AG04450 (cell line): ENCODE measurements at regions not wholly inside any gene's neighbourhood (a gene's known extent, or its start where the extent isn't known, plus 50 kb on each side); places are given as distances from the start of the nearest gene placed in this dataset.

Experiments
- CTCF ChIA-PET: fragments of 300-600, 350-600 bp; formaldehyde crosslinking; extraction: SDS; loops from one replicate; lab custom pipeline; 2022; ENCODE audit warnings: antibody characterized with exemption, inconsistent platforms; lab: Charles Lee
- POLR2A ChIA-PET: fragments of 350-600 bp; formaldehyde crosslinking; extraction: SDS; loops from one replicate; lab custom pipeline; 2021; ENCODE audit warnings: antibody characterized with exemption, inconsistent platforms; lab: Yijun Ruan, JAX
- DNase-seq: peaks from one replicate; pipeline ENCODE4 v3.0.0-alpha.2; 2011; ENCODE audit warnings: low read depth, low spot score
- H3K27ac ChIP-seq: one replicate; pipeline ENCODE4 v1.5.1; 2012; ENCODE audit warnings: low read depth, low read length, control low read depth
- H3K27me3 ChIP-seq: one replicate; pipeline ENCODE4 v1.6.0; 2012; ENCODE audit warnings: low read length; ENCODE audit not compliant: control insufficient read depth, insufficient read depth
- H3K4me3 ChIP-seq: 2 replicates; pipeline ENCODE4 v1.5.1; 2011; ENCODE audit warnings: mild to moderate bottlenecking, low read depth, low read length, control low read depth
- H3K9me3 ChIP-seq: 2 replicates; pipeline ENCODE4 v1.5.1; 2012; ENCODE audit warnings: low read length; ENCODE audit not compliant: control insufficient read depth, insufficient read depth
- CTCF ChIP-seq: IDR thresholded peaks from 2 replicates; pipeline ENCODE4 v1.5.1; 2011; ENCODE audit warnings: low read depth, low read length, control low read depth, inconsistent platforms

- no peak for DNase-seq
- no peak overlapping the region for H3K4me3 ChIP-seq
- H3K9me3 ChIP-seq = 0 out of 2 replicates have a peak, but pooled peaks cover 3% of the 10 kb centered on the region
- POLR2A ChIA-PET = interaction anchor here (0.6 to 1.3 kb wide), 2 partner anchors 50 to 523 kb away, joined by 4 to 6 read pairs; partner anchors contain the start of genes ACTR2 and SERTAD2
- no peaks in the 10 kb centered on the region for H3K27me3 ChIP-seq
- CTCF ChIA-PET = interaction anchor here (1.9 to 2.7 kb wide), 2 partner anchors 10 to 58 kb away, joined by 4 to 10 read pairs; no protein-coding TSS in a partner anchor
- TF ChIP-seq CTCF = no peak
- no peak overlapping the region for H3K27ac ChIP-seq
These were observed 50.4 kb upstream of the SERTAD2 start for GRCh38 chr2:64704161-64704560.

- no peak overlapping the region for H3K27ac ChIP-seq
- no peak for TF ChIP-seq CTCF
- ChIA-PET POLR2A (no interaction called here), CTCF (interaction anchor here (1.9 to 2.7 kb wide), 2 partner anchors 9 to 59 kb away, joined by 4 to 10 read pairs; no protein-coding TSS in a partner anchor)
- no peak overlapping the region for H3K4me3 ChIP-seq
- no peak for DNase-seq
- 0 out of 2 replicates have a peak, but pooled peaks cover 3% of the 10 kb centered on the region for H3K9me3 ChIP-seq
- no peaks in the 10 kb centered on the region for H3K27me3 ChIP-seq
These were observed 51.3 kb upstream of the SERTAD2 start for GRCh38 chr2:64704996-64705395.

- POLR2A ChIA-PET = no interaction called here
- H3K9me3 ChIP-seq = no peaks in the 10 kb centered on the region
- H3K4me3 ChIP-seq = no peak overlapping the region
- H3K27ac ChIP-seq = no peak overlapping the region
- no peak for DNase-seq
- TF ChIP-seq CTCF = no peak
- no peaks in the 10 kb centered on the region for H3K27me3 ChIP-seq
- CTCF ChIA-PET = no interaction called here
These were observed 53.6 kb upstream of the SERTAD2 start for GRCh38 chr2:64707276-64707675.

- ChIA-PET CTCF (no interaction called here), POLR2A (no interaction called here)
- DNase-seq = no peak
- Histone ChIP-seq H3K9me3 (no peaks in the 10 kb centered on the region), H3K27me3 (no peaks in the 10 kb centered on the region), H3K4me3 (no peak overlapping the region), H3K27ac (no peak overlapping the region)
- no peak for TF ChIP-seq CTCF
These were observed 55.1 kb upstream of the SERTAD2 start for GRCh38 chr2:64708829-64709228.

- no peak overlapping the region for H3K4me3 ChIP-seq
- no peak for TF ChIP-seq CTCF
- H3K9me3 ChIP-seq = no peaks in the 10 kb centered on the region
- no peak overlapping the region for H3K27ac ChIP-seq
- no peak for DNase-seq
- CTCF ChIA-PET = no interaction called here
- H3K27me3 ChIP-seq = no peaks in the 10 kb centered on the region
- POLR2A ChIA-PET = no interaction called here
These were observed 57.6 kb upstream of the SERTAD2 start for GRCh38 chr2:64711252-64711800.
